ENCODE measurements at regions not wholly inside any gene's neighbourhood (a gene's known extent, or its start where the extent isn't known, plus 50 kb on each side); places are given as distances from the start of the nearest gene placed in this dataset.

DNA sequence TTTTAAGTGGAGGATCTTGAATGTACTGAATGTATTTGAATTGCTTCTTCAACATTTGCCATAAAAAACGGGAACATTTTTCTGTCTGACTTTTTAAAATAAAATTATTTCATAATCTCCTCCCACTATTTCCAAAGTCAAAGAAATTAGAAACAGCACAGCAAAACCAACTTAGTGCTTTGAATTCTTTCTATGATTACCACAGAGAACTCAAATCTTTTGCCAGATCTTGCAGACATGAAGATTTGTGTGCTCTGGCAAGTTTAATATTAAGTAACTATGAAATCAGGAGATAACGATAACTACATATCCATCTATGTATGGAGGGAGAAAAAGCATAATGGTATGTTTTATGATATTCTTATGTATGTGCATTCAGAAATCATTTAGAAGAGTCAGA is 982.2 kb downstream of the PCDH7 start:
- H3K36me3 Mint-ChIP-seq: peaks cover 3% of the 10 kb centered on the region
- no peak overlapping the region for H3K4me3 Mint-ChIP-seq
- no peaks in the 10 kb centered on the region for H3K27me3 Mint-ChIP-seq
- no peak for DNase-seq (ENCODE audit: extremely low spot score, unreplicated experiment)
- TF ChIP-seq, protein P1, sequence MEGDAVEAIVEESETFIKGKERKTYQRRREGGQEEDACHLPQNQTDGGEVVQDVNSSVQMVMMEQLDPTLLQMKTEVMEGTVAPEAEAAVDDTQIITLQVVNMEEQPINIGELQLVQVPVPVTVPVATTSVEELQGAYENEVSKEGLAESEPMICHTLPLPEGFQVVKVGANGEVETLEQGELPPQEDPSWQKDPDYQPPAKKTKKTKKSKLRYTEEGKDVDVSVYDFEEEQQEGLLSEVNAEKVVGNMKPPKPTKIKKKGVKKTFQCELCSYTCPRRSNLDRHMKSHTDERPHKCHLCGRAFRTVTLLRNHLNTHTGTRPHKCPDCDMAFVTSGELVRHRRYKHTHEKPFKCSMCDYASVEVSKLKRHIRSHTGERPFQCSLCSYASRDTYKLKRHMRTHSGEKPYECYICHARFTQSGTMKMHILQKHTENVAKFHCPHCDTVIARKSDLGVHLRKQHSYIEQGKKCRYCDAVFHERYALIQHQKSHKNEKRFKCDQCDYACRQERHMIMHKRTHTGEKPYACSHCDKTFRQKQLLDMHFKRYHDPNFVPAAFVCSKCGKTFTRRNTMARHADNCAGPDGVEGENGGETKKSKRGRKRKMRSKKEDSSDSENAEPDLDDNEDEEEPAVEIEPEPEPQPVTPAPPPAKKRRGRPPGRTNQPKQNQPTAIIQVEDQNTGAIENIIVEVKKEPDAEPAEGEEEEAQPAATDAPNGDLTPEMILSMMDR (conservative IDR thresholded peaks at IDR 0.05): no peak
- peaks cover 15% of the 10 kb centered on the region for H3K9me3 Mint-ChIP-seq
- no peaks in the 10 kb centered on the region for H3K4me1 Mint-ChIP-seq (ENCODE audit: unreplicated experiment)
- H3K27ac Mint-ChIP-seq: no peak overlapping the region

DNA sequence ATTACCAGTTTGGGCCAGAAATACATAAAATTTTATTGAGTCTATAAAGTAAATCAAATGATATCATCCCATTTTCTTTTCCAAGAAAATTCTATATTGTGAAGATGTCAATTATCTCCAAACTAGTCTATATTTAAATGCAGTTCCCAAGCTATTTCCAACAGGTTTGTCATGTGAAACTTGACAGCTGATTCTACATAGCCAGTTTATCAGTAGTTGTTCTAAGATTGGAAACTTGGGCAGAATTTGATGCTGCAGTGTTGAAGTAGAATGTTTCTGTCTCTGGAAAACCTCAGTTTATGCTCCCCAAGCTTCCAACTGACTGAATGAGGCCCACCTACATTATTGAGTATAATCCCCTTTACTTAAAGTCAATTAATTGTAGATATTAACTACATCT is 994.1 kb downstream of the PCDH7 start:
- no peak for DNase-seq (ENCODE audit: extremely low spot score, unreplicated experiment)
- H3K27me3 Mint-ChIP-seq: no peaks in the 10 kb centered on the region

DNA sequence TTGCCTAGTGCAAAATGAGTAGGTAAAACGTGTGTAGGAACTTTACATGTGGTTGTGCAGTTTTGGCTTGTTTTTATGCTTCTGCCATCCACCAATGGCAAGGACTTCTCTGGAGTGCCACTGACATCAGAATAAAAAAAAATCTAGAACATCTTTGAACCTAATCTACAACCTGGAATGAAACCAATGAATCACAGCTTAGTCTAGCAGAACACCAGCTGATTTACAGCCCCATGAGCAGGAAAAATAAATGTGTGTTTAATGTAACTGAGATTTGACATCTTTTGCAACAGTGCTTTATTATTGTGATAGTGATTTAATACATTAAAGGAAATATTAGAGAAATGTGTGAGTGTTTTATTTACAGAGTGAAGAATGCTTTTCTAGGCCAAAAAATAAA is 995.1 kb downstream of the PCDH7 start:
- Mint-ChIP-seq H3K27me3 (no peaks in the 10 kb centered on the region), H3K4me3 (no peak overlapping the region), H3K27ac (no peak overlapping the region), H3K4me1 (ENCODE audit: unreplicated experiment) (no peaks in the 10 kb centered on the region), H3K36me3 (no peaks in the 10 kb centered on the region), H3K9me3 (no peaks in the 10 kb centered on the region)
- no peak for DNase-seq (ENCODE audit: extremely low spot score, unreplicated experiment)
- TF ChIP-seq, protein P1 (conservative IDR thresholded peaks at IDR 0.05): no peak

More for the DNA sequence above, 994.1 kb downstream of the PCDH7 start:
- TF ChIP-seq, protein P1 (conservative IDR thresholded peaks at IDR 0.05): no peak
- H3K9me3 Mint-ChIP-seq: no peaks in the 10 kb centered on the region
- H3K4me3 Mint-ChIP-seq: no peak overlapping the region
- H3K4me1 Mint-ChIP-seq (ENCODE audit: unreplicated experiment): no peaks in the 10 kb centered on the region
- no peaks in the 10 kb centered on the region for H3K36me3 Mint-ChIP-seq
- no peak overlapping the region for H3K27ac Mint-ChIP-seq

DNA sequence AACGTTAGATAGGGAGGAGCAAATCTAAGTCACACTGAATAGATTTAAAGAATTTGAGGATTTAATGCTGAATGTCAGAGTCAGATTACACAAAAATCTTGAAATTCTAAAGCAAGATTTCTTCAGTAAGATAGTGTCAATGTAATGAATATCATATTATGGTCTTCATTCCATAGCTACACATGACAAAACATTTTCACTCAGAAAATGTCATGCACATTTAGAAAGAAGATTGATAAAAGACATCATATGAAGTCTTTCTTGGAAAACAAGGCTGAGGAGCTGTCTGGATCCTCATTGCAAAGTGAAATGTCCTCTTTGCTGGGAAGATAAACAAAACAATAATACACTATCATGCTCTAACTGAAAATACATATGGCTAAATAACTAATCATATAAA is 1006.9 kb downstream of the PCDH7 start:
- Mint-ChIP-seq H3K4me1 (ENCODE audit: unreplicated experiment) (no peaks in the 10 kb centered on the region), H3K27me3 (no peaks in the 10 kb centered on the region), H3K9me3 (no peaks in the 10 kb centered on the region), H3K36me3 (no peaks in the 10 kb centered on the region), H3K4me3 (no peak overlapping the region), H3K27ac (no peak overlapping the region)
- TF ChIP-seq, protein P1 (conservative IDR thresholded peaks at IDR 0.05): no peak
- DNase-seq (ENCODE audit: extremely low spot score, unreplicated experiment): no peak

DNA sequence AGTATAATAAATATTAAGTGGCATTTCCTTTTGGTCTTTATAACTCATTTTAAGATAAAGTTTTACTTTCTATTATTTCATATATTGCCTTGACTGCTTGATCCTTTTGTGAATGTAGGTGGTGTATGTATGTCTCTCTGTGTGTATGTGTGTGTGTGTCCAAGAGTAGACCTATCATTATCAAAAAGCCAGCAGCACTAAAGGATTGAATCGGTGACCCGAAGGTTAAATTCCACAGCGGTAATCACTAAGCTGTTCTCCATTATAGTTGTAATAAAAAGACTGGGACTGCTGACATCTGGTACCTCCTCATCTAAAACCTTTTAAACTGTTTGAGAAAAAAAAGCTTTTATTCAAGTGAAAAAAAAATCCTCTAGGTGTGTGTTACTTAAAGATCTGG is 1014.8 kb downstream of the PCDH7 start:
- no peak for DNase-seq (ENCODE audit: extremely low spot score, unreplicated experiment)
- TF ChIP-seq, protein P1 (conservative IDR thresholded peaks at IDR 0.05): no peak
- peaks cover 9% of the 10 kb centered on the region for H3K9me3 Mint-ChIP-seq
- no peaks in the 10 kb centered on the region for H3K27me3 Mint-ChIP-seq
- H3K4me3 Mint-ChIP-seq: no peak overlapping the region
- H3K36me3 Mint-ChIP-seq: no peaks in the 10 kb centered on the region
- peaks cover 4% of the 10 kb centered on the region for H3K4me1 Mint-ChIP-seq (ENCODE audit: unreplicated experiment)
- no peak overlapping the region for H3K27ac Mint-ChIP-seq

DNA sequence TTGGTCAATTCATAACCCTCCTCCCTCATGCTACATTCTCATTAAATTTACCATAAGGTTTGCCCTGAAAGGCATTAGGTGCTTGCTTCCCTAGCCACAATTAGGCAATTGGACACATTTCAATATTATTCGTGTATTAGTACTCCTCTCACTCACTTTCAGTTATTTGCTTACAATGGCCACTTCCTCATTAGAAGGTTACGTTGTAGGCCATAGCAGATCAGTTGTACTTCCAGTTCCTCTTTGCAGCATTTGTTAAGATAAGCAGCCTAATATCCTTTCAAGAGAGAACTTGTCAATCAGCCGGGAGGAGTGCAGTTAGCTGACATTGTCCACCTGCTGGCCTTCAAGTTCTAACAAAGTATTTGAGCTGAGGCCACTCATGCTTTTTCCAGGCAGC is 1017.2 kb downstream of the PCDH7 start:
- TF ChIP-seq, protein P1 (conservative IDR thresholded peaks at IDR 0.05): no peak
- Mint-ChIP-seq H3K36me3 (no peaks in the 10 kb centered on the region), H3K27ac (no peak overlapping the region), H3K27me3 (no peaks in the 10 kb centered on the region), H3K4me3 (no peak overlapping the region), H3K9me3 (peaks cover 8% of the 10 kb centered on the region), H3K4me1 (ENCODE audit: unreplicated experiment) (peaks cover 4% of the 10 kb centered on the region)
- no peak for DNase-seq (ENCODE audit: extremely low spot score, unreplicated experiment)

All from type B pancreatic cell (in vitro differentiated cells).